ENCODE measurements at regions not wholly inside any gene's neighbourhood (a gene's known extent, or its start where the extent isn't known, plus 50 kb on each side); places are given as distances from the start of the nearest gene placed in this dataset.

DNA sequence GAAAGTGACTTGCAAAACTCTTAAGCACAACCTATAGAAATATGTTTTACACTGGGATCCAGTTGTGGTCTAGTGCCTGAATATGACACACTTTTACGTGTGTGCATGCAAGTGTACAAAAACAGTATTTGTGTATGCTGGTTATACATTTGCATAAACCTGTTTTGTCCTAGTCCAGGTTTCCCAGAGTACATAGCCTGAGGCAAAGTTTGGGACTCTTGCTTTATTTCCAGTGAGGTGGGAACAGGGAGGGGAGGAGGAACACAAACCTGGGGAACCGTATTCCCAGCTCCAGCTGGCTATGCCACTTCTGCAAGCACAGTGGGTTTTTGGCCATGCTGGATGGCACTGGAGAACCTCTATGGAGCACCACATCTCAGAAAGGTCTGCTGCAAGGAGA, 481.1 kb upstream of the HS6ST1 start:
- Histone ChIP-seq H3K27me3 (ENCODE audit: control insufficient read depth, insufficient read depth, low read length) (no peaks in the 10 kb centered on the region), H3K4me3 (ENCODE audit: low read depth, low read length) (no peak overlapping the region)

DNA sequence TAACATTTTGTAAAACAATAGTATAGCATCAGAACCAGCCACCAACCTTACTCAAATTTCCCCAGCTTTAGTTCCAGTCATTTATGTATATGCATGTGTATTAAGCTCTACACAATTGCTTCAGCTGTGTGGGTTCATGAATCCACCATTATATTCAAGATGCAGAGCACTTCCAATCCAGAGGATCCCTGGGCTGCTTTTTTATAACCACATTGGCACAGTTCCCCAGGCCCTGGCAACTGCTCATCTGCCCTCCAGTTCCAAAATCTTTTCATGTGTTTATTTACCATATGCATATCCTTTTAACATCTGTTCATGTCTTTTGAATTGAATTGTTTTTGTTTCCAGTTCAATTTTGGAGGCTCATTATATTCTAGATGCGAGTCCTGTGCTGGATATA, 482.9 kb upstream of the HS6ST1 start:
- Histone ChIP-seq H3K36me3 (ENCODE audit: control insufficient read depth, insufficient read depth, low read length) (no peaks in the 10 kb centered on the region), H3K4me3 (ENCODE audit: low read depth, low read length) (no peak overlapping the region), H3K27me3 (ENCODE audit: control insufficient read depth, insufficient read depth, low read length) (no peaks in the 10 kb centered on the region), H3K9me3 (ENCODE audit: control insufficient read depth, insufficient read depth, low read depth, low read length) (no peaks in the 10 kb centered on the region), H3K9ac (ENCODE audit: low read length) (no peak overlapping the region), H3K4me1 (ENCODE audit: control insufficient read depth, insufficient read depth, low read length) (no peaks in the 10 kb centered on the region), H3K27ac (ENCODE audit: low read depth, low read length) (no peak overlapping the region)

More for the DNA sequence above, 481.1 kb upstream of the HS6ST1 start:
- H3K4me1 ChIP-seq (ENCODE audit: control insufficient read depth, insufficient read depth, low read length), result no peaks in the 10 kb centered on the region
- no peak overlapping the region for H3K9ac ChIP-seq (ENCODE audit: low read length)
- no peak overlapping the region for H3K27ac ChIP-seq (ENCODE audit: low read depth, low read length)
- H3K9me3 ChIP-seq (ENCODE audit: control insufficient read depth, insufficient read depth, low read depth, low read length), result no peaks in the 10 kb centered on the region
- H3K36me3 ChIP-seq (ENCODE audit: control insufficient read depth, insufficient read depth, low read length), result no peaks in the 10 kb centered on the region

DNA sequence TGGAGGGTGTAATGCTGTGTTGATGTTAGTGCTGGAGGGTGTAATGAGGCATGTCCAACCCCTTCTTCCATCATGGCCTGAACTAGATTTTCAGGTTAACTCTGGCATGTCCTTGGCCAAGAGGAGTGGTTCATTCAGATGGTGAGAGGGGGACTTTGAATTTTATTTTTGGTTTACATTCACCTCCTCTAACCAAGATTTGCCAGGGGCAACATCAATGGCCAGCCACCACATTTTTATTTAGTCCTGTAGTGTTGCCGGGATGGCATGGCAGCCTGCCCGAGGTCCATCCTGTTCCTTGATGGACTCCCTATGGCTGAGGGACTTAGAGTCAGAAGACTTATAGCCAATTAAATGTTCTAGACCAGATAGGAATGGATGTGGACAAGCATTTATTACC, 484.6 kb upstream of the HS6ST1 start:
- no peaks in the 10 kb centered on the region for H3K27me3 ChIP-seq (ENCODE audit: control insufficient read depth, insufficient read depth, low read length)

DNA sequence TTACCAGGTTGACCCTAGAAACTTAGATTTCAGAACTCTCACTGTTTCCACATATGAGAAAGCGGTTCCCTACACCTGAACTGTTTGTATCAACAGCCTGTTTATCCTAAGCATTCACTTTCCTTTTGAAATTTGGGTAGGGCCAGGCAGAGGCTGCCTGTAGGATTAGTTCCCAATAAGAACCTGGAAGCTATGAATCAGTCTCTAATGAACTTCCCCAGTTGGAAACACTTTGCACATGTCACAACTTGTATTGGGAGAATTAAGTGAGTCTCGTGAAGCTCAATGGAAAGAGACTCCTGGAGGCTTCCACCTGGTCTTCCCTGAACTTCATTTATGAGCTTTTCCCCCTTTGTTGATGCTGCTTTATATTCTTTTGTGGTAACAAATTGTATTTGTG, 486.6 kb upstream of the HS6ST1 start:
- Histone ChIP-seq H3K4me3 (ENCODE audit: low read depth, low read length) (no peak overlapping the region), H3K27me3 (ENCODE audit: control insufficient read depth, insufficient read depth, low read length) (no peaks in the 10 kb centered on the region), H3K9ac (ENCODE audit: low read length) (no peak overlapping the region), H3K9me3 (ENCODE audit: control insufficient read depth, insufficient read depth, low read depth, low read length) (peaks cover 8% of the 10 kb centered on the region), H3K4me1 (ENCODE audit: control insufficient read depth, insufficient read depth, low read length) (no peaks in the 10 kb centered on the region), H3K27ac (ENCODE audit: low read depth, low read length) (no peak overlapping the region), H3K36me3 (ENCODE audit: control insufficient read depth, insufficient read depth, low read length) (no peaks in the 10 kb centered on the region)

More for the DNA sequence above, 484.6 kb upstream of the HS6ST1 start:
- H3K9me3 ChIP-seq (ENCODE audit: control insufficient read depth, insufficient read depth, low read depth, low read length), result no peaks in the 10 kb centered on the region
- H3K4me1 ChIP-seq (ENCODE audit: control insufficient read depth, insufficient read depth, low read length), result no peaks in the 10 kb centered on the region
- no peak overlapping the region for H3K27ac ChIP-seq (ENCODE audit: low read depth, low read length)
- H3K4me3 ChIP-seq (ENCODE audit: low read depth, low read length), result no peak overlapping the region
- H3K9ac ChIP-seq (ENCODE audit: low read length), result no peak overlapping the region
- no peaks in the 10 kb centered on the region for H3K36me3 ChIP-seq (ENCODE audit: control insufficient read depth, insufficient read depth, low read length)

DNA sequence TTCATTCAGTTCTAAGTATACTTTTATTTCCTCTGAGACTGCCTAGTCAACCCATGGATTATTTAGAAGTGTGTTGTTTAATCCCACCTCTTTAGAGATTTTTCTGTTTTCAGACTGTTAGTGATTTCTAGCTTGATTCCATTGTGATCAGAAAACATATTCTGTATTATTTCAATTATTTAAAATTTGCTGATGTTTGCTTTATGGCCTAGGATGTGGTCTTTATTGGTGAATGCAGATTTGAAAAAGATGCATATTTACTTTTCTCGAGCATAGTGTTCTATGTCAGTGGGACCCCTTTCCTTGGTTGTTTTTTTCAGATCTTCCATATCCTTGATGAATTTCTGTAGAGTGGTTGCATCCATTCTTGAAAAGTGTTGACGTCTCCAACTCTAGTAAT, 487.2 kb upstream of the HS6ST1 start:
- Histone ChIP-seq H3K9ac (ENCODE audit: low read length) (no peak overlapping the region), H3K27ac (ENCODE audit: low read depth, low read length) (no peak overlapping the region), H3K4me1 (ENCODE audit: control insufficient read depth, insufficient read depth, low read length) (no peaks in the 10 kb centered on the region), H3K4me3 (ENCODE audit: low read depth, low read length) (no peak overlapping the region), H3K27me3 (ENCODE audit: control insufficient read depth, insufficient read depth, low read length) (no peaks in the 10 kb centered on the region), H3K36me3 (ENCODE audit: control insufficient read depth, insufficient read depth, low read length) (no peaks in the 10 kb centered on the region), H3K9me3 (ENCODE audit: control insufficient read depth, insufficient read depth, low read depth, low read length) (peaks cover 14% of the 10 kb centered on the region)

DNA sequence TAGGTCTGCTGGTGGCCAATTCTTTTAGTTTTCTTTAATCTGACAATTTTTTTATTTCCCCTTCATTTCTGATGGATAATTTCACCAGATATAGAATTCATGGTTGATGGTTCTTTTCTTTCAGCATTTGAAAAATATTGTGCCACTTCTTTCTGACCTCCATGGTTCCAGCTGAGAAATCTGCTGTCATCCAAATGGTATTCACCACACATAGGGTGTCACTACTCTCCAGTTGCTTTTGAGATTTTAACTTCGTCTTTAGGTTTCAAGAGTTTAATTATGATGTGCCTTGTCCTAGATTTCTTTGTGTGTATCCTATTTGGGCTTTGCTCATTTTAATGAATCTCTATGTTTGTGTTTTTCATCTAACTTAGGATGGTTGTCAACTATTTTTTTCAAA, 488.6 kb upstream of the HS6ST1 start:
- H3K9me3 ChIP-seq (ENCODE audit: control insufficient read depth, insufficient read depth, low read depth, low read length), result peaks cover 17% of the 10 kb centered on the region
- no peak overlapping the region for H3K4me3 ChIP-seq (ENCODE audit: low read depth, low read length)
- no peaks in the 10 kb centered on the region for H3K36me3 ChIP-seq (ENCODE audit: control insufficient read depth, insufficient read depth, low read length)

DNA sequence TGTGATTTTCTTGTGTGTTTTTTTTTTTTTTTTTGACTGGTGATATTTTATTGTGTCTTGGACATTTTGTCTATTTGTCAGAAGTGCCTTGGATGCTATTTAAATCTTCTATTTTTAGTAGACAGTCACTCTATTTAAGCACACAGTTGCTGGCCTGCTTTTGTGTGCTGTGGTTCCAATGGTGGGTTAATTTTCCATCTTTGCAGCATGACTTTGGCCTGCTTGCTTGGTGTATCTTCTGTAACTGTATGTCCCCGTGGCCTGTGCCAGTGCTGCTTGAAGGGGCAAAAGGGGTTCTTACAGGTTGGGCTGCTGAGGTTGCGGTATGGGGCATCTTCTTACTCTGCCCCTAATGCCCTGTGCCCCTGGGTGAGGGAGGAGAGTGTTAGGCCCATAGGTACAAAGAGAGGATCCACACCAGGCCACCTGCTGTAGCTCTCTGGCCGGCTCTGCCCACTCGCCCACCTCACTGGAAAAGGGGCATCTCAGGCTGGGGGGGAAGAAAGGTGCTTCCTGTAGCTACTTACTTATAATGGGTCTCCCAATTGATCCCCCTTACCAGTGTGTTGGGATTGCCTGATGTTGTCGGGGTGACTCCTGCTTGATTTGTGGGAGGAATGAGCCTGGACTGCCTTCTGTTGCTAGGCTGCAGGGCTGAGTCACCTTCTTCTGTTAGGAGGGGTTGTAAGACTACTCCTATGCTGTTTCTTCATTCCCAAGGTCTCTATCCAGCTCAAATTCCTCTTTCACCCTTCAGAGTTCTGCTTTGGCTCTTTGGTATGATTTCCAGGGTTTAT, 490.0 kb upstream of the HS6ST1 start:
- no peaks in the 10 kb centered on the region for H3K36me3 ChIP-seq (ENCODE audit: control insufficient read depth, insufficient read depth, low read length)
- no peak overlapping the region for H3K9ac ChIP-seq (ENCODE audit: low read length)
- H3K27ac ChIP-seq (ENCODE audit: low read depth, low read length), result no peak overlapping the region
- H3K4me3 ChIP-seq (ENCODE audit: low read depth, low read length), result no peak overlapping the region
- 0 out of 2 replicates have a peak, but pooled peaks cover 2% of the 10 kb centered on the region for H3K4me1 ChIP-seq (ENCODE audit: control insufficient read depth, insufficient read depth, low read length)
- H3K9me3 ChIP-seq (ENCODE audit: control insufficient read depth, insufficient read depth, low read depth, low read length), result peaks cover 17% of the 10 kb centered on the region
- H3K27me3 ChIP-seq (ENCODE audit: control insufficient read depth, insufficient read depth, low read length), result no peaks in the 10 kb centered on the region

More for the DNA sequence above, 488.6 kb upstream of the HS6ST1 start:
- Histone ChIP-seq H3K9ac (ENCODE audit: low read length) (no peak overlapping the region), H3K27me3 (ENCODE audit: control insufficient read depth, insufficient read depth, low read length) (no peaks in the 10 kb centered on the region), H3K4me1 (ENCODE audit: control insufficient read depth, insufficient read depth, low read length) (no peaks in the 10 kb centered on the region), H3K27ac (ENCODE audit: low read depth, low read length) (no peak overlapping the region)

DNA sequence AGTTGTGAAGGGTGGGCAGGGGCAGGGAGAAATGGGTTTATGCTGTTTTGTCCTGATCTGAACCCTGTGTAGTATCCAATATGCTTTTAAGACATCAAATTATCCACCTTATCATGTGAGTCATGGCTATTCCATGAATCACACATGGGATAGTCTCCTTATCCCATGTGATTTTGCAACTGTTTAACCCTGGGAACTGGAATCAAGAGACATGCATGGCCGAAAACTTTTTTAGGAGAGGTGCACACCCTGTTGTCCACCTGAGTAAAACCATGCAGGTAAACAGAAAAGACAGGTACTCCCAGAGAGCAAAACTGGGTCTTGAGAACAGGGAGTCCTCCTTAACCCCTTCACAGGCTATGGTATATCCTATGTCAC, 490.6 kb upstream of the HS6ST1 start:
- H3K27ac ChIP-seq (ENCODE audit: low read depth, low read length), result no peak overlapping the region
- 0 out of 2 replicates have a peak, but pooled peaks cover 4% of the 10 kb centered on the region for H3K4me1 ChIP-seq (ENCODE audit: control insufficient read depth, insufficient read depth, low read length)
- no peak overlapping the region for H3K9ac ChIP-seq (ENCODE audit: low read length)
- H3K36me3 ChIP-seq (ENCODE audit: control insufficient read depth, insufficient read depth, low read length), result no peaks in the 10 kb centered on the region
- H3K27me3 ChIP-seq (ENCODE audit: control insufficient read depth, insufficient read depth, low read length), result no peaks in the 10 kb centered on the region
- no peak overlapping the region for H3K4me3 ChIP-seq (ENCODE audit: low read depth, low read length)
- peaks cover 17% of the 10 kb centered on the region for H3K9me3 ChIP-seq (ENCODE audit: control insufficient read depth, insufficient read depth, low read depth, low read length)

DNA sequence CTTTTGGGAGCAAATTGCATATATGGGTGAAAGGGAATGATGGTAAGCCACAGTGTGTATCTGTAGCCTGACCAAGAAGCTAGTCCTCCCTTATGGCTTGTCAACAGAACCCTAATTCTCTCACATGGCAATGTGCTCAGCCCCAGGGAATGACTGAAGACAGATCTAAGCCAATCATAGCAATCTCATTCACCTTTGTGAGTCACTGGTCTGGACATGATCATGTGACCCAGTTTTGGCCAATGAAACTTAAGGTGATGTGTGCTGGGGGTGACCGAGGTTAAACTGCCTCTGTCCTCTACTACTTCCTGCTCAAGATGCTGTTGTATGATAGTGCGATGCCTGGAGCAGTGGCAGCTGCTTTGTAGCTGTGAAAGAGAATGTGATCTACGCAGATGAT, 491.2 kb upstream of the HS6ST1 start:
- Histone ChIP-seq H3K4me3 (ENCODE audit: low read depth, low read length) (no peak overlapping the region), H3K27ac (ENCODE audit: low read depth, low read length) (no peak overlapping the region), H3K4me1 (ENCODE audit: control insufficient read depth, insufficient read depth, low read length) (0 out of 2 replicates have a peak, but pooled peaks cover 4% of the 10 kb centered on the region), H3K9ac (ENCODE audit: low read length) (no peak overlapping the region), H3K36me3 (ENCODE audit: control insufficient read depth, insufficient read depth, low read length) (no peaks in the 10 kb centered on the region), H3K27me3 (ENCODE audit: control insufficient read depth, insufficient read depth, low read length) (no peaks in the 10 kb centered on the region), H3K9me3 (ENCODE audit: control insufficient read depth, insufficient read depth, low read depth, low read length) (peaks cover 17% of the 10 kb centered on the region)

DNA sequence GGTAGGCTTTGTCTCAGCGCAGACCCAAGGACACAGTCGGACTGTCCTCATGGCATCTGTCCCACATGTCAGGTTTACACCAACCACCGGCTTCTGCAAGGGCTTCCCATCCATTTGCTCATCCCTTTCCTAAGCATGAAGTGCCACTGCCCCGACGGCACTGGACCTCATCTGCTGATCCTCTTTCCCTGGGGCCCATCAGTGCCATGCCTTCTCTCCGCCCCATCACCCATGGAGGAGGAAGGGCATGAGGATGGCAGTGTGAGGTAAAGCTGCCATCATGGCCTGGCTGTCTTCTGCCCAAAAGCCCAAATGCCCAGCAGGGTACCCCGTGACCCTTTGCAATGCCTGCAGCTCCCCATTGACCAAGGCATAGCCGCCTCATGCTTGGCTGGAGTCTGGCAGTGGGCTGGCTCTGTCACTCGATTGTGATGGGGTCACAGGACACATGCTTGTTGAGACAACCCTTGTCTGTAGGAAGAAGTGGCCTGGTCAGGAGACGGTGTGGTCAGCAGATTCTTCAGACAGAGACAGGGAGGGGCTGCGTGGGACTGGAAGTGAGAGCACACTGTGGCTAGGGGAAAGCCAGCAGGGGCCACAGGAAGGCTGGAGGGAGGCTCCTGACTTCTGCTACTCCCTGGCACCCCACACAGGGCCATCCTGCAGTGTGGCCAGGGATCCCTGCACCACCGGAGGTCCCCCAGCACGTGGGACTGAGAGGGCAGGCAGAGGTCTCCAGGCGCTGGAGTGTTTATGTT, 493.7 kb upstream of the HS6ST1 start:
- H3K9me3 ChIP-seq (ENCODE audit: control insufficient read depth, insufficient read depth, low read depth, low read length), result peaks cover 17% of the 10 kb centered on the region
- no peaks in the 10 kb centered on the region for H3K27me3 ChIP-seq (ENCODE audit: control insufficient read depth, insufficient read depth, low read length)
- no peaks in the 10 kb centered on the region for H3K36me3 ChIP-seq (ENCODE audit: control insufficient read depth, insufficient read depth, low read length)
- H3K9ac ChIP-seq (ENCODE audit: low read length), result no peak overlapping the region
- H3K27ac ChIP-seq (ENCODE audit: low read depth, low read length), result no peak overlapping the region
- H3K4me1 ChIP-seq (ENCODE audit: control insufficient read depth, insufficient read depth, low read length), result peaks cover 8% of the 10 kb centered on the region
- no peak overlapping the region for H3K4me3 ChIP-seq (ENCODE audit: low read depth, low read length)

DNA sequence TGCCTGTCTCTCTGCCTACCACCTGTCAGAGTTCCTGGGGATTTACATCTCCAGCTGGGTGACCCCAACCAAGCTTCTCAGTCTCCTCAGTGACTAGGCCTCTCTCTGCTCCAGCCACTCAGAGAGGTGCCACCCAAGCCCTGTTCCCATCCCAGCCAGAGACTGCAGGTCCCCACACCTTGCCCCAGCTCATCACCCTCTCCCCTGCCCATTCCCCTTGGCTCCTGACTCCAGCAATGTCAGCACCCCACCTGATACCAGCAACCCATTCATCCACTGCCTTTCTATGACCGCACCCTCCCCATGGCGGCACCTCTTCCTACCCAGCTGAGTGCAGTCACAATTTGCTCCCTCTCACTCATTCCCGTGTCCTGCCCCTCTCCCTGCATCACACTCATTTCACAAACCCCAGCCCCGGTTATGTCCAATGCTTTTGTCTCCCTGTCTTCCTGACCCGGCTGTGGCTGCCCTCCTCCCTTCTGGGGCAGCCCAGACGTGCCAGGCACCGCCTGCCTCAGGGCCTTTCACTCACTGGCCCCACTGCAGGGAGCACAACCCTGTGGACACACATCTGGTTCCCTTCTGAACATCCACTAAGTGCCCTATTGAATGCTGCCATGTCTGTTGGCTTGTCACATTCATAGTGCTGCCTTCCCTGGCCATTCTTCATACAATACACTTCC, 494.8 kb upstream of the HS6ST1 start:
- no peak overlapping the region for H3K9ac ChIP-seq (ENCODE audit: low read length)
- no peaks in the 10 kb centered on the region for H3K36me3 ChIP-seq (ENCODE audit: control insufficient read depth, insufficient read depth, low read length)
- no peaks in the 10 kb centered on the region for H3K27me3 ChIP-seq (ENCODE audit: control insufficient read depth, insufficient read depth, low read length)

More for the DNA sequence above, 494.8 kb upstream of the HS6ST1 start:
- no peak overlapping the region for H3K27ac ChIP-seq (ENCODE audit: low read depth, low read length)
- no peak overlapping the region for H3K4me3 ChIP-seq (ENCODE audit: low read depth, low read length)
- H3K9me3 ChIP-seq (ENCODE audit: control insufficient read depth, insufficient read depth, low read depth, low read length), result peaks cover 17% of the 10 kb centered on the region
- peaks cover 8% of the 10 kb centered on the region for H3K4me1 ChIP-seq (ENCODE audit: control insufficient read depth, insufficient read depth, low read length)
